OCI-LY7 (cell line): ENCODE measurements at regions not wholly inside any gene's neighbourhood (a gene's known extent, or its start where the extent isn't known, plus 50 kb on each side); places are given as distances from the start of the nearest gene placed in this dataset.

Experiments used
- BruUV-seq: library from RNA; stranded (reverse); fragments of 400-500 nt; replicated peaks from 2 replicates; lab custom pipeline; 2021; lab: Mats Ljungman, UMichigan
- CTCF ChIA-PET: fragments of 300-600 bp; sonication (Branson Sonifier 250); formaldehyde crosslinking; loops from one replicate; lab custom pipeline; 2022; ENCODE audit warnings: antibody characterized with exemption; ENCODE audit not compliant: unreplicated experiment; lab: Charles Lee
- POLR2A ChIA-PET: fragments of 300-600 bp; sonication (Branson Sonifier 250); formaldehyde crosslinking; loops from one replicate; lab custom pipeline; 2022; ENCODE audit warnings: antibody characterized with exemption; lab: Charles Lee
- DNase-seq: peaks from one replicate; pipeline ENCODE4 v3.0.0-alpha.2; 2015; ENCODE audit warnings: low spot score
- H2AFZ ChIP-seq: fragments of 200-600 bp; sonication (generic), shearing (Covaris generic); 2 replicates; pipeline ENCODE4 v1.6.1; 2014; ENCODE audit warnings: mild to moderate bottlenecking, antibody characterized with exemption, low read length, moderate library complexity
- H3K27ac ChIP-seq: fragments of 200-600 bp; sonication (generic); 2 replicates; pipeline ENCODE4 v1.5.1; 2014; ENCODE audit warnings: mixed run types, low read depth, mild to moderate bottlenecking, moderate library complexity, low read length, inconsistent platforms; ENCODE audit not compliant: poor library complexity, severe bottlenecking
- H3K36me3 ChIP-seq: fragments of 200-600 bp; sonication (generic); 2 replicates; pipeline ENCODE4 v1.6.1; 2014; ENCODE audit warnings: mild to moderate bottlenecking, antibody characterized with exemption, low read length, moderate library complexity, mixed read lengths; ENCODE audit not compliant: insufficient read depth
- H3K4me1 ChIP-seq: fragments of 200-600 bp; sonication (generic); 2 replicates; pipeline ENCODE4 v1.5.1; 2014; ENCODE audit warnings: mild to moderate bottlenecking, low read length; ENCODE audit not compliant: insufficient read depth, poor library complexity, severe bottlenecking
- H3K4me2 ChIP-seq: fragments of 200-600 bp; sonication (generic); 2 replicates; pipeline ENCODE4 v1.6.1; 2014; ENCODE audit warnings: mild to moderate bottlenecking, low read length
- H3K4me3 ChIP-seq: fragments of 200-600 bp; sonication (generic); 2 replicates; pipeline ENCODE4 v1.5.1; 2014; ENCODE audit warnings: mild to moderate bottlenecking, low read depth, low read length; ENCODE audit not compliant: poor library complexity, severe bottlenecking
- H3K79me2 ChIP-seq: fragments of 200-600 bp; sonication (generic); 2 replicates; pipeline ENCODE4 v1.6.1; 2016; ENCODE audit warnings: low read depth, mild to moderate bottlenecking, low read length, moderate library complexity, mixed read lengths; ENCODE audit not compliant: insufficient read depth
- H3K9me2 ChIP-seq: fragments of 200-600 bp; sonication (generic); 2 replicates; pipeline ENCODE4 v1.6.1; 2016; ENCODE audit warnings: mild to moderate bottlenecking, low read length, mixed read lengths; ENCODE audit not compliant: insufficient read depth
- H3K9me3 ChIP-seq: fragments of 200-600 bp; sonication (generic); 2 replicates; pipeline ENCODE4 v1.6.1; 2014; ENCODE audit warnings: mild to moderate bottlenecking, mixed run types, low read length, mixed read lengths
- H4K20me1 ChIP-seq: fragments of 200-600 bp; sonication (generic); 2 replicates; pipeline ENCODE4 v1.6.1; 2014; ENCODE audit warnings: mild to moderate bottlenecking, antibody characterized with exemption, low read length, moderate library complexity, mixed read lengths; ENCODE audit not compliant: insufficient read depth
- CTCF ChIP-seq: fragments of 200-600 bp; sonication (generic); conservative IDR thresholded peaks from 2 replicates; pipeline ENCODE4 v1.5.1; 2014; ENCODE audit warnings: mild to moderate bottlenecking, antibody characterized with exemption, low read length, moderate library complexity, mixed read lengths
- EZH2phosphoT487 ChIP-seq: fragments of 200-600 bp; sonication (generic); IDR thresholded peaks from 2 replicates; pipeline ENCODE4 v1.6.1; 2018; ENCODE audit warnings: low read depth, borderline replicate concordance, mild to moderate bottlenecking, mixed run types, antibody characterized with exemption, low read length, moderate library complexity, mixed read lengths
- intact Hi-C: fragments of 100-400 bp; cut with micrococcal nuclease; formaldehyde crosslinking; loops from one replicate; pipeline ENCODE4 v1.10.0; 2022; ENCODE audit not compliant: unreplicated experiment

GRCh38 chr17:52395308-52395707, 236.8 kb upstream of the CA10 start:
- Histone ChIP-seq H3K9me2 (no peaks in the 10 kb centered on the region), H4K20me1 (no peaks in the 10 kb centered on the region), H3K9me3 (no peaks in the 10 kb centered on the region), H3K27ac (no peak overlapping the region), H3K4me3 (no peak overlapping the region), H2AFZ (no peak overlapping the region), H3K36me3 (no peaks in the 10 kb centered on the region), H3K79me2 (no peaks in the 10 kb centered on the region), H3K4me1 (no peaks in the 10 kb centered on the region), H3K4me2 (no peak overlapping the region)
- ChIA-PET POLR2A (no interaction called here), CTCF (no interaction called here)
- DNase-seq, result no peak
- intact Hi-C loops, result no loop called here
- TF ChIP-seq EZH2phosphoT487 (no peak), CTCF (no peak)
- BruUV-seq, result no TSS peak

- no peaks in the 10 kb centered on the region for H3K36me3 ChIP-seq
- BruUV-seq, result no TSS peak
- TF ChIP-seq EZH2phosphoT487 (no peak), CTCF (no peak)
- ChIA-PET CTCF (no interaction called here), POLR2A (no interaction called here)
- intact Hi-C loops, result no loop called here
- H3K4me3 ChIP-seq, result no peak overlapping the region
- H4K20me1 ChIP-seq, result no peaks in the 10 kb centered on the region
- no peaks in the 10 kb centered on the region for H3K9me2 ChIP-seq
- no peaks in the 10 kb centered on the region for H3K9me3 ChIP-seq
- H3K79me2 ChIP-seq, result no peaks in the 10 kb centered on the region
- H3K4me2 ChIP-seq, result no peak overlapping the region
- H3K27ac ChIP-seq, result no peak overlapping the region
- no peaks in the 10 kb centered on the region for H3K4me1 ChIP-seq
- DNase-seq, result no peak
- no peak overlapping the region for H2AFZ ChIP-seq
These were observed 231.9 kb upstream of the CA10 start for GRCh38 chr17:52390422-52390821.

- Histone ChIP-seq H3K9me2 (no peaks in the 10 kb centered on the region), H2AFZ (no peak overlapping the region), H3K4me3 (no peak overlapping the region), H3K4me2 (no peak overlapping the region), H3K79me2 (no peaks in the 10 kb centered on the region), H3K9me3 (no peaks in the 10 kb centered on the region), H3K27ac (no peak overlapping the region), H4K20me1 (no peaks in the 10 kb centered on the region), H3K4me1 (no peaks in the 10 kb centered on the region), H3K36me3 (no peaks in the 10 kb centered on the region)
- DNase-seq, result no peak
- TF ChIP-seq CTCF (no peak), EZH2phosphoT487 (no peak)
- no TSS peak for BruUV-seq
- ChIA-PET POLR2A (interaction anchor here (0.6 kb wide), 1 partner anchor 344 kb away, joined by 3 read pairs; no protein-coding TSS in a partner anchor), CTCF (no interaction called here)
- intact Hi-C loops, result no loop called here
These were observed 231.1 kb upstream of the CA10 start for GRCh38 chr17:52389632-52390031.
